ENCODE measurements at regions not wholly inside any gene's neighbourhood (a gene's known extent, or its start where the extent isn't known, plus 50 kb on each side); places are given as distances from the start of the nearest gene placed in this dataset.

- H2BK12ac ChIP-seq (ENCODE audit: low read depth, low read length) = no peak overlapping the region
- no peak overlapping the region for H3K4ac ChIP-seq (replicated peaks; ENCODE audit: insufficient read length, low read depth, low read length)
- no peak overlapping the region for H3K9ac ChIP-seq (replicated peaks in 1 of 4; ENCODE audit: extremely low read depth in 1 of 4, low read depth in 3 of 4, low read length in 3 of 4)
- no peak for TF ChIP-seq CHD1 (IDR thresholded peaks at IDR 0.05; ENCODE audit: low read depth, low read length)
- H3K18ac ChIP-seq (ENCODE audit: extremely low read depth, low read length) = no peak overlapping the region
- H3K4me3 ChIP-seq (ENCODE audit: extremely low read depth in 1 of 4, insufficient read depth in 2 of 4, low read depth in 3 of 4, low read length in 4 of 4) = no peak overlapping the region
- no peaks in the 10 kb centered on the region for H4K20me1 ChIP-seq (replicated peaks in 1 of 2; ENCODE audit: control insufficient read depth in 1 of 2, insufficient read depth in 2 of 2, low read length in 2 of 2)
- no peak overlapping the region for H4K5ac ChIP-seq (ENCODE audit: insufficient read length, low read depth, low read length)
- no peaks in the 10 kb centered on the region; a peak in 1 of 7 replicates for H3K4me1 ChIP-seq (replicated peaks in 1 of 4; ENCODE audit: control insufficient read depth in 3 of 4, insufficient read depth in 4 of 4, low read length in 3 of 4)
- no peaks in the 10 kb centered on the region for H3K27me3 ChIP-seq (replicated peaks in 1 of 4; ENCODE audit: control insufficient read depth in 3 of 4, extremely low read depth in 1 of 4, insufficient read depth in 3 of 4, low read length in 3 of 4)
- no peaks in the 10 kb centered on the region for H3K9me3 ChIP-seq (ENCODE audit: insufficient read depth in 2 of 2, low read depth in 1 of 2, low read length in 1 of 2)
- H3K79me2 ChIP-seq (ENCODE audit: control insufficient read depth in 1 of 2, insufficient read depth in 2 of 2, low read length in 2 of 2) = no peaks in the 10 kb centered on the region
- H2AFZ ChIP-seq (ENCODE audit: low read length) = no peak overlapping the region
- no peak for FAIRE-seq
- ChIA-PET POLR2A (ENCODE audit: partially characterized antibody) (no interaction called here), CTCF (ENCODE audit: partially characterized antibody) (interaction anchor here (0.7 to 1.4 kb wide), 2 partner anchors 10 to 23 kb away, joined by 3 read pairs; no protein-coding TSS in a partner anchor)
- H2AK5ac ChIP-seq (ENCODE audit: low read depth, low read length) = no peak overlapping the region
- no peak overlapping the region for H2BK20ac ChIP-seq (ENCODE audit: low read length)
- H3K36me3 ChIP-seq (ENCODE audit: control insufficient read depth in 2 of 4, insufficient read depth in 4 of 4, low read length in 3 of 4) = no peaks in the 10 kb centered on the region
- no peak overlapping the region for H3K14ac ChIP-seq (ENCODE audit: insufficient read length)
- 89% methylated on average over 2 of the region's 2 CpGs; no CpG with 5 or more reads in 1 of the 2 experiments for WGBS, 2 experiments (ENCODE audit: extremely low coverage in 1 of 2, insufficient coverage in 1 of 2, insufficient read length in 1 of 2, insufficient replicate concordance in 2 of 2, low coverage in 1 of 2, low lambda C conversion rate in 2 of 2, missing lambda C conversion rate in 1 of 2)
- no peak overlapping the region for H4K8ac ChIP-seq (ENCODE audit: extremely low read depth, insufficient read depth, low read length)
- no peak overlapping the region for H3K4me2 ChIP-seq (ENCODE audit: insufficient read depth in 1 of 2, low read depth in 2 of 2, low read length in 2 of 2)
- no peak overlapping the region for H3K23ac ChIP-seq (ENCODE audit: insufficient read length)
- no peak for DNase-seq (ENCODE audit: low read depth in 1 of 2, low spot score in 2 of 2)
- H3K56ac ChIP-seq (replicated peaks; ENCODE audit: insufficient read length, low read depth, low read length) = no peak overlapping the region
- H3K79me1 ChIP-seq (ENCODE audit: low read depth, low read length) = no peaks in the 10 kb centered on the region
- H3K23me2 ChIP-seq (ENCODE audit: low read depth, low read length) = no peaks in the 10 kb centered on the region
- no peak overlapping the region for H2BK120ac ChIP-seq (replicated peaks; ENCODE audit: low read depth, low read length)
- no peak overlapping the region for H3K27ac ChIP-seq (ENCODE audit: low read depth, low read length)
- no peak overlapping the region for H2BK5ac ChIP-seq (ENCODE audit: low read depth, low read length)
- no peak overlapping the region for H4K91ac ChIP-seq (replicated peaks; ENCODE audit: insufficient read length, low read length)
- no peak overlapping the region for H2BK15ac ChIP-seq (ENCODE audit: low read length)
These were observed 457.0 kb downstream of the EPM2A start for GRCh38 chr6:145278163-145278807.

Data from H1 (cell line).